ENCODE measurements at regions not wholly inside any gene's neighbourhood (a gene's known extent, or its start where the extent isn't known, plus 50 kb on each side); places are given as distances from the start of the nearest gene placed in this dataset.
A peak's percentile ranks its signal among the peaks of the same experiment; 100 is the strongest.

- WGBS: 92% methylated on average over 4 of the region's 6 CpGs
- Histone ChIP-seq H3K36me3 (ENCODE audit: insufficient read depth, low read length) (peaks cover 3% of the 10 kb centered on the region; the same call in 1 of the 2 replicates), H3K27ac (ENCODE audit: low read depth, low read length) (no peak overlapping the region), H3K9me3 (ENCODE audit: insufficient read depth, low read depth, low read length) (peaks cover 8% of the 10 kb centered on the region), H3K9ac (ENCODE audit: low read depth, low read length) (no peak overlapping the region), H3K4me3 (ENCODE audit: low read length) (no peak overlapping the region), H3K4me1 (ENCODE audit: insufficient read depth, low read length) (peaks cover 10% of the 10 kb centered on the region), H3K27me3 (ENCODE audit: insufficient read depth, low read length) (no peaks in the 10 kb centered on the region)
These were observed 334.1 kb downstream of the BCKDHB start for GRCh38 chr6:80440496-80441115.

GRCh38 chr6:80439721-80440470 lies 333.4 kb downstream of the BCKDHB start:
- no peaks in the 10 kb centered on the region for H3K27me3 ChIP-seq (ENCODE audit: insufficient read depth, low read length)
- no peaks in the 10 kb centered on the region for H3K36me3 ChIP-seq (ENCODE audit: insufficient read depth, low read length)
- peaks cover 1% of the 10 kb centered on the region; the same call in 1 of the 2 replicates for H3K9me3 ChIP-seq (ENCODE audit: insufficient read depth, low read depth, low read length)
- peaks cover 10% of the 10 kb centered on the region for H3K4me1 ChIP-seq (ENCODE audit: insufficient read depth, low read length)
- no peak overlapping the region for H3K27ac ChIP-seq (ENCODE audit: low read depth, low read length)
- H3K4me3 ChIP-seq (ENCODE audit: low read length): no peak overlapping the region
- H3K9ac ChIP-seq (ENCODE audit: low read depth, low read length): no peak overlapping the region

DNA sequence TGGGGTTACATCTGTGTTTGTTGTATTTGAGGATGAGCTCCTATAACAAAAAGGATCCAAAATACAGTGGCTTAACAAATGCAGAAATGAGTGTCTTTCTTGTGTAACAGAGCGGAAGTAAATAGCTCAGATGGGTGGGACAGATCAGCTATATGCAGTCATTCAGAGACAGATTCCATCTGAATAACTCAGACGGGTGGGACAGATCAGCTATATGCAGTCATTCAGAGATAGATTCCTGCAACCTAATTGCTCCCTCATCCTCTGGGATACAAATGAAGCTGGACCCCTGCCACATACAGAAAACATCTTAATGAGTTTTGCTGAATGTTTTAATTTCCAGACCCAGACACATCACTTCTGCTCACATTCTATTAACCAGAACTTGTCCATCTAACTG lies 332.3 kb downstream of the BCKDHB start:
- no peaks in the 10 kb centered on the region for H3K9me3 ChIP-seq (ENCODE audit: insufficient read depth, low read depth, low read length)
- H3K9ac ChIP-seq (ENCODE audit: low read depth, low read length): no peak overlapping the region
- H3K36me3 ChIP-seq (ENCODE audit: insufficient read depth, low read length): no peaks in the 10 kb centered on the region
- no peak overlapping the region for H3K27ac ChIP-seq (ENCODE audit: low read depth, low read length)
- H3K4me1 ChIP-seq (ENCODE audit: insufficient read depth, low read length): peaks cover 18% of the 10 kb centered on the region
- no peak overlapping the region for H3K4me3 ChIP-seq (ENCODE audit: low read length)
- 77% methylated on average over 2 of the region's 2 CpGs for WGBS
- H3K27me3 ChIP-seq (ENCODE audit: insufficient read depth, low read length): no peaks in the 10 kb centered on the region

DNA sequence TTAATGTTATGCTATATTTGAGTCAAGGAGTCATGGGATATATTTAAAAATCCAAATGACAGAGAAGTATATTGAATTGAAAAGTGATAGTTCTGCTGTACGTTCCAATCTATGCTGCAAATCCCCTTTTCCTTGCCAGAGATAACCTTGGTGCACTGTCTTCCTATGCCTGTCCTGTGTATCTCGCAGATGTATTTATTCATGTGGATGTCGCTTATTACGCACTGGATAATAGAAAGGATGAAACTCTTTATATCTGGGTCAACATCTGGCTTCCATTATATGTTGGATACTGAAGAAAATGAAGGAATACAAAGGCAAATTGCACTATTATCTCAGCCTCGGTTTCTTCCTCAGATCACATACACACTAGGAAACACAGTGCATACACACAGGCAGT lies 331.3 kb downstream of the BCKDHB start:
- 94% methylated on average over 5 of the region's 5 CpGs for WGBS
- H3K4me1 ChIP-seq (ENCODE audit: insufficient read depth, low read length): peaks cover 26% of the 10 kb centered on the region
- H3K4me3 ChIP-seq (ENCODE audit: low read length): no peak overlapping the region
- no peaks in the 10 kb centered on the region for H3K9me3 ChIP-seq (ENCODE audit: insufficient read depth, low read depth, low read length)
- no peaks in the 10 kb centered on the region for H3K27me3 ChIP-seq (ENCODE audit: insufficient read depth, low read length)
- H3K9ac ChIP-seq (ENCODE audit: low read depth, low read length): no peak overlapping the region
- no peak overlapping the region for H3K27ac ChIP-seq (ENCODE audit: low read depth, low read length)
- no peaks in the 10 kb centered on the region for H3K36me3 ChIP-seq (ENCODE audit: insufficient read depth, low read length)

DNA sequence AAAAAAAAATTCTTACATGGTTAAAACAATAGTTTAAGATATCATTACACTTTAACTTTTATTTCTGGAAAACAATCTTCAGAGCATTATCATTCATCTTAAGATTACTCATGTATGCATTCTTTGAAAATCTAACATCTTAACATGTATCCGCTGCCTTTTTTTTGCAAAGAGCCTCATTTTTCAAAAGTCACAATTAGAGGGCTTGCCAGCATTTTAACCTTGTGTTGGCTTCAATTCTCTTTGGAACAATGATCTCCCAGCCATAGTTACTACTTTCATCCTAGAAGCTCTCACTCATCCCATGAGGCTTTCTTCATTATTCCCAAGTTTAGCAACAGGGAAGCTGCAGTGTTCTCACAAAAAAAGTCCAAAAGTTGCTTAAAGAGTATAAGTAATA lies 330.8 kb downstream of the BCKDHB start:
- Histone ChIP-seq H3K27ac (ENCODE audit: low read depth, low read length) (no peak overlapping the region), H3K36me3 (ENCODE audit: insufficient read depth, low read length) (no peaks in the 10 kb centered on the region), H3K9me3 (ENCODE audit: insufficient read depth, low read depth, low read length) (no peaks in the 10 kb centered on the region), H3K9ac (ENCODE audit: low read depth, low read length) (no peak overlapping the region), H3K27me3 (ENCODE audit: insufficient read depth, low read length) (no peaks in the 10 kb centered on the region), H3K4me3 (ENCODE audit: low read length) (no peak overlapping the region), H3K4me1 (ENCODE audit: insufficient read depth, low read length) (peaks cover 26% of the 10 kb centered on the region)
- WGBS: 97% methylated on average over 1 of the region's 1 CpG

GRCh38 chr6:80436663-80437062 lies 330.2 kb downstream of the BCKDHB start:
- H3K9me3 ChIP-seq (ENCODE audit: insufficient read depth, low read depth, low read length): no peaks in the 10 kb centered on the region
- no peaks in the 10 kb centered on the region for H3K36me3 ChIP-seq (ENCODE audit: insufficient read depth, low read length)
- no peak overlapping the region for H3K27ac ChIP-seq (ENCODE audit: low read depth, low read length)
- H3K4me1 ChIP-seq (ENCODE audit: insufficient read depth, low read length): peaks cover 26% of the 10 kb centered on the region
- H3K27me3 ChIP-seq (ENCODE audit: insufficient read depth, low read length): no peaks in the 10 kb centered on the region
- no peak overlapping the region for H3K4me3 ChIP-seq (ENCODE audit: low read length)
- WGBS: no CpG with 5 or more reads among the region's 1 CpG
- no peak overlapping the region for H3K9ac ChIP-seq (ENCODE audit: low read depth, low read length)

- no peaks in the 10 kb centered on the region for H3K27me3 ChIP-seq (ENCODE audit: insufficient read depth, low read length)
- no peak overlapping the region for H3K9ac ChIP-seq (ENCODE audit: low read depth, low read length)
- peaks cover 26% of the 10 kb centered on the region for H3K4me1 ChIP-seq (ENCODE audit: insufficient read depth, low read length)
- H3K9me3 ChIP-seq (ENCODE audit: insufficient read depth, low read depth, low read length): no peaks in the 10 kb centered on the region
- 97% methylated on average over 5 of the region's 5 CpGs for WGBS
- H3K4me3 ChIP-seq (ENCODE audit: low read length): no peak overlapping the region
- no peaks in the 10 kb centered on the region for H3K36me3 ChIP-seq (ENCODE audit: insufficient read depth, low read length)
- H3K27ac ChIP-seq (ENCODE audit: low read depth, low read length): no peak overlapping the region
These were observed 329.0 kb downstream of the BCKDHB start for GRCh38 chr6:80435457-80435856.

DNA sequence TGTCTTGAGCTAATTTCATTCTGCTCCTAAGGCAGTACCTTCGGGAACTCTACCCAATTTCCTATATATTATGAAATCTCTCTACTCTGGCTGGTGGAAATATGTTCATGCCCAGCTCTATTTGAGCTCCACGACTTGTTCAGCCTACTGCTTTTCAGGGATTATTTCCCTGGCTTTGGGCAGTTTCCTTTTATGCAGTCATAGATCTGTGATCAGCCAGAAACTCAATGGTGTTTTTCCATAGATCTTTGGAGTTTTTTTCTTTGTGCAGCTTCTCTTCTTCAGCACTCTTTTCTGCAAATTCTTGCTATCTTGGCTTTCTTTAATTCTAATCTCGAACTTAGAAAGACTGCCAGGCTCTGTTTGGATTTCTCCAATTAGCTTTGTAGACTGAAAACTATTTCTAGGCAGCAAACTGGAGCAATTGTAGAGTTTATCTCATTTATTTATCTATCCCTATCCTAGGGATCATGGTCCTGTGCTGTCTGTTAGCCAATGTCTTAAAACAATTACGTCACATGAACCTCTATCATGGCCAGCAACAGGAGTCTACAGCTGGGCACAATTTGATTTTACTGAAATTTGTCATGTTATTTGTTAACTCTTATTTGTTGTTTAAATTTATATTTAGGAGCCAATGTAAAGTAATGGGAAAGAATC lies 328.4 kb downstream of the BCKDHB start:
- WGBS: 95% methylated on average over 4 of the region's 4 CpGs
- no peak overlapping the region for H3K9ac ChIP-seq (ENCODE audit: low read depth, low read length)
- no peaks in the 10 kb centered on the region for H3K36me3 ChIP-seq (ENCODE audit: insufficient read depth, low read length)
- no peaks in the 10 kb centered on the region for H3K9me3 ChIP-seq (ENCODE audit: insufficient read depth, low read depth, low read length)
- no peaks in the 10 kb centered on the region for H3K27me3 ChIP-seq (ENCODE audit: insufficient read depth, low read length)
- no peak overlapping the region for H3K4me3 ChIP-seq (ENCODE audit: low read length)
- H3K27ac ChIP-seq (ENCODE audit: low read depth, low read length): no peak overlapping the region
- peaks cover 26% of the 10 kb centered on the region for H3K4me1 ChIP-seq (ENCODE audit: insufficient read depth, low read length)

DNA sequence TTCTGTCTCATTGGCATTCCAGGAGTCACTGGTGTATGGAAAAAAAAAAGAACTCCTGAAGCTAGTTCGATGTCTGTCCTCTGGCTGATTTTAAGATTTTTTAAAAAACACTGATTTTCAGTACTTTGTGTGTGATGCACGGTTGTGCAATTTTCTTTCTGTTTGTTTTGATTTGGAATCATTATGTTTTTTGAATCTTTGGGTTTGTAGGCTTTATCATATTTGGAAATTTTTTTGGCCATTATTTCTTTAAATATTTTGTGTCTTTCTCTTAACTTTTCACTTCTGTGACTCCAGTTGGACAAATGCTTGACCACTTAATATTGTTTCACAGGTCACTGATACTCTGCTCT lies 327.2 kb downstream of the BCKDHB start:
- Histone ChIP-seq H3K4me3 (ENCODE audit: low read length) (no peak overlapping the region), H3K9me3 (ENCODE audit: insufficient read depth, low read depth, low read length) (no peaks in the 10 kb centered on the region), H3K27me3 (ENCODE audit: insufficient read depth, low read length) (no peaks in the 10 kb centered on the region), H3K36me3 (ENCODE audit: insufficient read depth, low read length) (no peaks in the 10 kb centered on the region), H3K9ac (ENCODE audit: low read depth, low read length) (peak overlapping the region; percentile 9; the same call in 1 of the 2 replicates), H3K27ac (ENCODE audit: low read depth, low read length) (no peak overlapping the region; the same call in 1 of the 2 replicates), H3K4me1 (ENCODE audit: insufficient read depth, low read length) (peaks cover 23% of the 10 kb centered on the region)
- WGBS: 82% methylated on average over 2 of the region's 2 CpGs

DNA sequence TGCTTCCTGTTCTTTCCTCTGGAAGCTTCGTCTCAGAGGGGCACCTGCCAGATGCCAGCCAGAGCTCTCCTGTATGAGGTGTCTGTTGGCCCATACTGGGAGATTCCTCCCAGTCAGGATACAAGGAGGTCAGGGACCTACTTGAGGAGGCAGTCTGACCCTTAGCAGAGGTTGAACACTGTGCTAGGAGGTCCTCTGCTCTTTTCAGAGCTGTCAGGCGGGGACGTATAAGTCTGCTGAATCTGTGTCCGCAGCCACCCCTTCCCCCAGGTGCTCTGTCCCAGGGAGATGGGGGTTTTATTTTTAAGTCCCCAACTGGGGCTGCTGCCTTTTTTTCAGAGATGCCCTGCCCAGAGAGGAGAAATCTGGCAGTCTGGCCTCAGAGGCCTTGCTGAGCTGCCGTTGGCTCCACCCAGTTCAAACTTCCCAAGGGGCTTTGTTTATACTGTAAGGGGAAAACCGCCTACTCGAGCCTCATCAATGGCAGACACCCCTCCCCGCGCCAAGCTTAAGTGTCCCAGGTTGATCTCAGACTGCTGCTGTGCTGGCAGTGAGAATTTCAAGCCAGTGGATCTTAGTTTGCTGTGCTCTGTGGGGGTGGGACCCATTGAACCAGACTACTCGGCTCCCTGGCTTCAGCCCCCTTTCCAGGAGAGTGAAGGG lies 326.7 kb downstream of the BCKDHB start:
- Histone ChIP-seq H3K9me3 (ENCODE audit: insufficient read depth, low read depth, low read length) (no peaks in the 10 kb centered on the region), H3K4me1 (ENCODE audit: insufficient read depth, low read length) (peaks cover 18% of the 10 kb centered on the region), H3K9ac (ENCODE audit: low read depth, low read length) (peak overlapping the region; percentile 9; the same call in 1 of the 2 replicates), H3K4me3 (ENCODE audit: low read length) (no peak overlapping the region; the same call in 1 of the 2 replicates), H3K27me3 (ENCODE audit: insufficient read depth, low read length) (no peaks in the 10 kb centered on the region), H3K27ac (ENCODE audit: low read depth, low read length) (no peak overlapping the region; the same call in 1 of the 2 replicates), H3K36me3 (ENCODE audit: insufficient read depth, low read length) (no peaks in the 10 kb centered on the region)
- 68% methylated on average over 10 of the region's 10 CpGs for WGBS
